BLaER1 treated with 17β-estradiol and CSF1 and Interleukin-3, amounts not matched to agents 10 nM and 100 nM (cell line): ENCODE measurements at regions not wholly inside any gene's neighbourhood (a gene's known extent, or its start where the extent isn't known, plus 50 kb on each side); places are given as distances from the start of the nearest gene placed in this dataset.

Experiments
- H3K27ac ChIP-seq, 11 experiments: shearing (Covaris generic); formaldehyde crosslinking; 2 replicates each; pipeline ENCODE4 v1.8.1; 2022
- H3K27me3 ChIP-seq, 11 experiments: shearing (Covaris generic); formaldehyde crosslinking; 2 replicates each; pipeline ENCODE4 v1.8.1; 2022
- H3K36me3 ChIP-seq, 11 experiments: shearing (Covaris generic); formaldehyde crosslinking; 2 replicates each; pipeline ENCODE4 v1.8.1; 2022
- H3K4me1 ChIP-seq, 10 experiments: shearing (Covaris generic); formaldehyde crosslinking; 2 replicates each; pipeline ENCODE4 v1.8.1; 2022
- H3K4me2 ChIP-seq, 11 experiments: shearing (Covaris generic); formaldehyde crosslinking; 2 replicates each; pipeline ENCODE4 v1.8.1; 2022
- H3K4me3 ChIP-seq, 10 experiments: shearing (Covaris generic); formaldehyde crosslinking; 2 replicates each; pipeline ENCODE4 v1.8.1; 2022
- H3K9ac ChIP-seq, 11 experiments: shearing (Covaris generic); formaldehyde crosslinking; 2 replicates each; pipeline ENCODE4 v1.8.1; 2022
- H3K9me3 ChIP-seq, 11 experiments: shearing (Covaris generic); formaldehyde crosslinking; replicated peaks in 1 of 11; 2 replicates each; pipeline ENCODE4 v1.8.1; 2022
- H4K20me1 ChIP-seq, 11 experiments: shearing (Covaris generic); formaldehyde crosslinking; 2 replicates each; pipeline ENCODE4 v1.8.1; 2022
- Cebpa-rat ChIP-seq, 11 experiments: shearing (Covaris generic); IDR thresholded peaks; 2 replicates each; pipeline ENCODE4 v1.8.1; 2022

GRCh38 chr5:62719061-62719720 is 140.6 kb downstream of the LRRC70 start:
- H3K4me1 ChIP-seq, result peaks cover 0 to 40% (median 30%) of the 10 kb centered on the region in 10 experiments; a peak in 14 of 20 replicates

GRCh38 chr5:62718324-62718723 is 139.7 kb downstream of the LRRC70 start:
- Histone ChIP-seq H3K36me3 (no peaks in the 10 kb centered on the region), H3K27ac (no peak overlapping the region), H3K27me3 (no peaks in the 10 kb centered on the region), H3K9me3 (no peaks in the 10 kb centered on the region), H3K9ac (no peak overlapping the region), H3K4me3 (no peak overlapping the region), H4K20me1 (no peaks in the 10 kb centered on the region), H3K4me2 (no peak overlapping the region), H3K4me1 (peaks cover 0 to 40% (median 30%) of the 10 kb centered on the region in 10 experiments; a peak in 14 of 20 replicates)
- TF ChIP-seq Cebpa-rat (IDR thresholded peaks at IDR 0.05), result no peak

More at GRCh38 chr5:62719061-62719720, 140.6 kb downstream of the LRRC70 start:
- Histone ChIP-seq H4K20me1 (no peaks in the 10 kb centered on the region), H3K4me3 (no peak overlapping the region), H3K9ac (peak overlapping the region in 2 of 11 experiments; percentile 6 to 9; a peak in 1 of 22 replicates), H3K27ac (no peak overlapping the region), H3K9me3 (no peaks in the 10 kb centered on the region), H3K27me3 (no peaks in the 10 kb centered on the region), H3K36me3 (no peaks in the 10 kb centered on the region), H3K4me2 (peak overlapping the region in 8 of 11 experiments; percentile 12 to 52 (median 48); a peak in 14 of 22 replicates)
- TF ChIP-seq Cebpa-rat (IDR thresholded peaks at IDR 0.05), result no peak

- no peaks in the 10 kb centered on the region for H4K20me1 ChIP-seq
- H3K4me3 ChIP-seq, result no peak overlapping the region
- H3K9me3 ChIP-seq, result no peaks in the 10 kb centered on the region
- H3K27me3 ChIP-seq, result no peaks in the 10 kb centered on the region
- H3K9ac ChIP-seq, result no peak overlapping the region
- TF ChIP-seq Cebpa-rat (IDR thresholded peaks at IDR 0.05), result no peak
- peak overlapping the region in 6 of 11 experiments; percentile 9 to 50 (median 30); a peak in 9 of 22 replicates for H3K4me2 ChIP-seq
- peaks cover 0 to 40% (median 30%) of the 10 kb centered on the region in 10 experiments; a peak in 14 of 20 replicates for H3K4me1 ChIP-seq
- no peak overlapping the region for H3K27ac ChIP-seq
- H3K36me3 ChIP-seq, result no peaks in the 10 kb centered on the region
These were observed 138.8 kb downstream of the LRRC70 start for GRCh38 chr5:62717301-62717933.

- Histone ChIP-seq H4K20me1 (no peaks in the 10 kb centered on the region), H3K9me3 (no peaks in the 10 kb centered on the region), H3K36me3 (no peaks in the 10 kb centered on the region), H3K4me2 (no peak overlapping the region), H3K4me3 (no peak overlapping the region), H3K4me1 (peaks cover 0 to 17% (median 12%) of the 10 kb centered on the region in 10 experiments; a peak in 12 of 20 replicates), H3K27me3 (no peaks in the 10 kb centered on the region), H3K27ac (no peak overlapping the region), H3K9ac (no peak overlapping the region)
- no peak for TF ChIP-seq Cebpa-rat (IDR thresholded peaks at IDR 0.05)
These were observed 135.7 kb downstream of the LRRC70 start for GRCh38 chr5:62714296-62714695.

- no peak overlapping the region; a peak in 1 of 22 replicates for H3K27ac ChIP-seq
- peaks cover 0 to 7% (median 6%) of the 10 kb centered on the region in 11 experiments; a peak in 8 of 22 replicates for H3K9me3 ChIP-seq
- no peak overlapping the region for H3K4me3 ChIP-seq
- H3K4me2 ChIP-seq, result peak overlapping the region in 2 of 11 experiments; percentile 24 to 59; a peak in 3 of 22 replicates
- no peaks in the 10 kb centered on the region for H4K20me1 ChIP-seq
- H3K36me3 ChIP-seq, result no peaks in the 10 kb centered on the region
- peaks cover 0 to 21% (median 0%) of the 10 kb centered on the region in 10 experiments; a peak in 4 of 20 replicates for H3K4me1 ChIP-seq
- H3K9ac ChIP-seq, result no peak overlapping the region
- TF ChIP-seq Cebpa-rat (IDR thresholded peaks at IDR 0.05), result no peak
- H3K27me3 ChIP-seq, result no peaks in the 10 kb centered on the region
These were observed 130.1 kb downstream of the LRRC70 start for GRCh38 chr5:62708481-62709325.

GRCh38 chr5:62707563-62707962 is 128.9 kb downstream of the LRRC70 start:
- H3K27ac ChIP-seq, result no peak overlapping the region
- H3K4me2 ChIP-seq, result peak overlapping the region in 2 of 11 experiments; percentile 24 to 35; a peak in 4 of 22 replicates
- no peak for TF ChIP-seq Cebpa-rat (IDR thresholded peaks at IDR 0.05)
- no peak overlapping the region for H3K4me3 ChIP-seq
- peaks cover 0 to 7% (median 6%) of the 10 kb centered on the region in 11 experiments; a peak in 8 of 22 replicates for H3K9me3 ChIP-seq
- H3K4me1 ChIP-seq, result peaks cover 0 to 21% (median 0%) of the 10 kb centered on the region in 10 experiments; a peak in 4 of 20 replicates
- H3K27me3 ChIP-seq, result no peaks in the 10 kb centered on the region
- no peaks in the 10 kb centered on the region for H4K20me1 ChIP-seq
- no peak overlapping the region for H3K9ac ChIP-seq
- no peaks in the 10 kb centered on the region for H3K36me3 ChIP-seq

- Histone ChIP-seq H3K4me3 (no peak overlapping the region), H3K27me3 (no peaks in the 10 kb centered on the region), H4K20me1 (no peaks in the 10 kb centered on the region), H3K27ac (no peak overlapping the region), H3K9ac (no peak overlapping the region), H3K36me3 (no peaks in the 10 kb centered on the region), H3K4me2 (peak overlapping the region in 2 of 11 experiments; percentile 11 to 18; a peak in 2 of 22 replicates), H3K4me1 (peaks cover 0 to 21% (median 0%) of the 10 kb centered on the region in 10 experiments; a peak in 4 of 20 replicates), H3K9me3 (peaks cover 0 to 7% (median 6%) of the 10 kb centered on the region in 11 experiments; a peak in 8 of 22 replicates)
- no peak for TF ChIP-seq Cebpa-rat (IDR thresholded peaks at IDR 0.05)
These were observed 128.5 kb downstream of the LRRC70 start for GRCh38 chr5:62707131-62707530.

GRCh38 chr5:62705022-62705421 is 126.4 kb downstream of the LRRC70 start:
- no peak overlapping the region for H3K4me2 ChIP-seq
- no peak overlapping the region for H3K27ac ChIP-seq
- H3K27me3 ChIP-seq, result no peaks in the 10 kb centered on the region
- peaks cover 0 to 37% (median 0%) of the 10 kb centered on the region in 10 experiments; a peak in 6 of 20 replicates for H3K4me1 ChIP-seq
- no peak overlapping the region for H3K9ac ChIP-seq
- H3K9me3 ChIP-seq, result peaks cover 0 to 7% (median 6%) of the 10 kb centered on the region in 11 experiments; a peak in 8 of 22 replicates
- H3K36me3 ChIP-seq, result no peaks in the 10 kb centered on the region
- no peak for TF ChIP-seq Cebpa-rat (IDR thresholded peaks at IDR 0.05)
- no peaks in the 10 kb centered on the region for H4K20me1 ChIP-seq
- no peak overlapping the region for H3K4me3 ChIP-seq
